CD4-positive, alpha-beta T cell treated with Interleukin-15 for 4 hours (primary cell): ENCODE measurements at regions not wholly inside any gene's neighbourhood (a gene's known extent, or its start where the extent isn't known, plus 50 kb on each side); places are given as distances from the start of the nearest gene placed in this dataset.
A peak's percentile ranks its signal among the peaks of the same experiment; 100 is the strongest.
"Not testable (repeated sequence)": the region's sequence is repeated elsewhere in the genome, so short reads cannot be mapped to it uniquely, and the experiment has no call there.

Experiments used
- DNase-seq: peaks from one replicate; pipeline ENCODE4 v3.0.0-alpha.2; 2020; ENCODE audit warnings: low spot score

DNA sequence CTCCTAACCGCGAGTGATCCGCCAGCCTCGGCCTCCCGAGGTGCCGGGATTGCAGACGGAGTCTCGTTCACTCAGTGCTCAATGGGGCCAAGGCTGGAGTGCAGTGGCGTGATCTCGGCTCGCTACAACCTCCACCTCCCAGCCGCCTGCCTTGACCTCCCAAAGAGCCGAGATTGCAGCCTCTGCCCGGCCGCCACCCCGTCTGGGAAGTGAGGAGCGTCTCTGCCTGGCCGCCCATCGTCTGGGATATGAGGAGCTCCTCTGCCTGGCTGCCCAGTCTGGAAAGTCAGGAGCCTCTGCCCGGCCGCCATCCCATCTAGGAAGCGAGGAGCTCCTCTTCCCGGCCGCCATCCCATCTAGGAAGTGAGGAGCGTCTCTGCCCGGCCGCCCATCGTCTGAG is 58.8 kb upstream of the ANKRD30BL start:
- not testable (repeated sequence) for DNase-seq

DNA sequence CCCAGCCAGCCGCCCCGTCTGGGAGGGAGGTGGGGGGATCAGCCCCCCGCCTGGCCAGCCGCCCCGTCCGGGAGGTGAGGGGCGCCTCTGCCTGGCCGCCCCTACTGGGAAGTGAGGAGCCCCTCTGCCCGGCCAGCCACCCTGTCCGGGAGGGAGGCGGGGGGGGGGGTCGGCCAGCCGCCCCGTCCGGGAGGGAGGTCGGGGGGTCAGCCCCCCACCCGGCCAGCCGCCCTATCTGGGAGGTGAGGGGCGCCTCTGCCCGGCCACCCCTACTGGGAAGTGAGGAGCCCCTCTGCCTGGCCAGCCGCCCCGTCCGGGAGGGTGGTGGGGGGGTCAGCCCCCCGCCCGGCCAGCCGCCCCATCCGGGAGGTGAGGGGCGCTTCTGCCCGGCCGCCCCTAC is 60.1 kb upstream of the ANKRD30BL start:
- DNase-seq, result not testable (repeated sequence)

DNA sequence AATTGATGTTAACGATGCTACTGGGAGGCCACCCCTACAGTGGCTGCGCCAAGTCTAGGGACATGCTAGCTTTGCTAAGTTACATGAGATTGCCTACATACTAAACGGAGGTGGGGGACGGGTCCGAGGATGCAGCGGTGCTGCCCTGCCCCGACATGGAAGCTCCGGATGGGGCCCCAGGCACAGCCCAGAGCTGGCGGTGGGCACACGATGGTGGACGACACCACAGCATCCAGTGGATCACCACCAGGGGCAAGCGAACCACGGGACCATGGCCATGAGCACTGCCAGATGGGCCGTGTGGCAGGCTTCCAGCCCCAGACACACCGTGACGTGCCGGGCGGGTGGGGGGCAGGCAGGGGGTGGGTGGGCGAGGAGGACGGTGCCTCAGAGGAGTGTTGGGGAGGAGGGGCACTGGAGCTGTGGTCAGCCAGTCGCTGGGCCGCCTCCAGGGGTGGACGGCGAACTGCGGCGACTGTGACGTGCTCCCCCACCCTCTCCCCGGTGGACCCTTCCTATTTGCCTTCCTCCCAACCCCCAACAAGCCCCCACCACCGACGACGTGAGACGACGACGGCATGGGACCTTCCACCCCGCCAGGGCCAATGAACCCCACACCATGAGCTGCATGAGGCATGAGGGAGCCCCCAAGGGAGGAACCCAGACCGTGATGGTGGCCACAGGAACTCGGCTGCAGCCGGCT is 90.6 kb upstream of the ANKRD30BL start:
- DNase-seq, result no peak

DNA sequence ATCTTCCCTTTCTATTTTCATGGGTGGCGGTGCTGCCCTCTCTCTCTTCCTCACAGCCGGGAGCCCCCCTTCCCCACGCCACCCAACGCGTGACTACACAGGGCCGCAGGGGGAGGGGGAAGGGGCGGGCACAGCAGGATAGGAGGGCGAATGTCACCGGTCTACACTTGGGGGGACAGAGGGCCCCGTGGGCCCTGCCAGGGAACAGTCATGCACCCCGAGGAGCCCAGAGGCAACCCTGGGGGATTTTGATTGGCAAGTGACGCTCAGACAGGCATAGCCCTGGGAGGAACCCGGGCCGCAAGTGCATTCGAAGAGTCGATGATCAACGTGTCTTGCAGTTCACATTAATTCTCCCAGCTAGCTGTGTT is 91.1 kb upstream of the ANKRD30BL start:
- DNase-seq, result no peak

DNA sequence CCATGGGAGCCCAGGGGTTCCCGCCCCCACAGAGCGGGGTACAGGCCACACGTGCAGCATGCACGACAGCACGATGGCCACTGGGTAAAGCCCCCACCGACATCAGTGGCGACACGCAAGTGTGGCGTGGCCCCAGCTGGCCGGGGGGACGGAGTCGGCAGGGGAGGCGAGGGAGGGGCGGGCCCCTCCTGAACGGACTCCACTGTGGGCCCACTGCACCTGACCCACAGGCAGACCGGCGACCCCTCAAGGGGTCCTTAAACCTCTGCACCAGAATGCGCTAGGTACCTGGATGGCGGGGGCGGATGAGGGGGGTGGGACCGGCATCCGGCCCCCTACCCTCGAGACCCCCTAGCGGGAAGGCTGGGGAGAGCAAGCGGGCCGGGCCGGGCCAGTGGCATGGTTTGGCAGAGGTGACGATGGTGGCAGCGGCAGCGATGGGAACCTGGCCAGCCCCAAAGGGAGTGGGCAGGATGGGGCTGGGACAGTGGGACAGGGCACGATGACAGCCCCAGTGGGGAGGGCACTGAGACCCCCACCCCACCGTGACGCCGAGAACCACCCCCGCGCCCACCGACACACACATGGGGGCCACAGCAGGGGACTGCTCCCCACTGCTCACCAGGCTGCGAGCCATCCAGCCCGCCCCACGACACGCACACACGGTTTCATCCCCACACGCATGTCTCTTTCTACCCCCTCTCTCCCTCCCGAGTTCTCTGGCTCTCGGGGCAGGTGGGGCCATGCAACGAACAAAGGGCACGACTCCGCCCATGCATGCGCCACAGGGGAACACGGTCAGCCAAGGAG is 91.9 kb upstream of the ANKRD30BL start:
- DNase-seq, result no peak

DNA sequence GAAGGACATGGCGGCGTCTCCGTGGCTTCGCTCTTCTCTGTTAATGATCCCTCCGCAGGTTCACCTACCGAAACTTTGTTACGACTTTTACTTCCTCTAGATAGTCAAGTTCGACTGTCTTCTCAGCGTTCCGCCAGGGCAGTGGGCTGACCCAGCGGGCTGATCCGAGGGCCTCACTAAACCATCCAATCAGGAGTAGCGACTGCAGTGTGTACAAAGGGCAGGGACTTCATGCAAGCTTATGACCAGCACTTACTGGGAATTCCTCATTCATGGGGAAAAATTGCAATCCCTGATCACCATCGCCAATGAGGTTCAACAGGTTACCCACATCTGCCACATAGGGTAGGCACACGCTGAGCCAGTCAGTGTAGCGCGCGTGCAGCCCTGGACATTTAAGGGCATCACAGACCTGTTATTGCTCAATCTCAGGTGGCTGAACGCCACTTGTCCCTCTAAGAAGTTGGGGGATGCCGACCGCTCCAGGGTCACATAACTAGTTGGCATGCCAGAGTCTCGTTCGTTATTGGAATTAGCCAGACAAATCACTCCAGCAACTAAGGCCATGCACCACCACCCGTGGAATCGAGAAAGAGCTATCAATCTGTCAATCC is 92.7 kb upstream of the ANKRD30BL start:
- not testable (repeated sequence) for DNase-seq

DNA sequence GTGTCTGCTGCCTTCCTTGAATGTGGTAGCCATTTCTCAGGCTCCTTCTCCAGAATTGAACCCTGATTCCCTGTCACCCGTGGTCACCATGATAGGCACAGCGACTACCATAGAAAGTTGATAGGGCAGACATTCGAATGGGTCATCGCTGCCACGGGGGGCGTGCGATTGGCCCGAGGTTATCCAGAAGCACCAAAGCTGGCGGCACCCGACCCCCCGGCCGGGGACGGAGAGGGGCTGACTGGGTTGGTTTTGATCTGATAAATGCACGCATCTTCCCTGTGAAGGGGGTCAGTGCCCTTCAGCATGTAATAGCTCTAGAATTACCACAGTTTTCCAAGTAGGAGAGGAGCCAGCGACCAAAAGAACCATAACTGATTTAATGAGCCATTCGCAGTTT is 94.0 kb upstream of the ANKRD30BL start:
- no peak for DNase-seq

DNA sequence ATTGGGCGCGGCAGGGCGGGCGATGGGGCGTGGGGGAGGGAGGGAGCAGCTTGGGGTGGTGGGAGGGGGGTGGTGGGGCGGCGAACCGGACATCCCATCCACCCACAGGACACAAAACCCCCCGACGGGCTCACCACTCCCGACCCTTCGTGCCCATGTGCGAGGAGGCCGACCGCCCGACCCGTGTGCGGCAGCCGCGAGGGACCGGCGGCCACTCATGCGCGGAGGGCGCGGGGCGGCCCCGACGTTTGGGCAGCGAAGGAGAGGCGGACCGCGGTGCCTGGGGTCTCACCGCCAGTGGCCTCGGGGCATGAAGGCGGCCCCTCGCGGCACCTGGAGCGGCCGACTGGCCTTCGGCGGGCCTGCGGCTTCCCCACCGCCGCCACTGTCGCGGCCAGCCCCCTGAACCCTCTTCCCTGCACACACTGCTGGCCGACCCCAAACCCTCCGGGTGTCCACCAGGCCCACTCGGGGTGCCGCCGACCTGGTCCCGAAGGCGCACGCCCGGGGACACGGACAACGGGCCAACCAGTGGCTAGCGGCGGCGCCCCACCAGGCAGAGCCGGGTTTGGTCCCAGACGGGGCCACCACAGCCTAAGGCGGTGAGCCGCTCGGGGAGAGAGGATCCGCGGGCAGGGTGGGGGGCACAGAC is 94.6 kb upstream of the ANKRD30BL start:
- no peak for DNase-seq

DNA sequence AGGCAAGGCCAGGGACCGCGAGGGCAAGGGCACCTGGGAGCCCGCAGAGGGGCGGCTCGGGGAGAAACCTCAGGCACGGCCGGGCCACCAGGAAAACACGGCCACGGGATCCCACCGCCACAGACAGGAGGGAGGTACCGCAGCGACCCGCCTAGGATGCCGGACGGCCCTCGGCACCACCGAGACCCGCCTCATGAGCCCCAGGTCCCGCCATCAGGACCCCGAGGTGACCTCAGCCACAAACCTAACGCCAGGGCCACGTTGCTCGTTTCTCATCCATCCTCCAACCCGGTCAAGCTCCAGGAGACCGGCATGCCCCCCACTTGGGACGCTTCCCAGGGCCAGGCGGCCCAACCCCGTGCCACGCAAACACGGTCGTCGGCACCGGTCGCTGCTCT is 95.2 kb upstream of the ANKRD30BL start:
- not testable (repeated sequence) for DNase-seq

DNA sequence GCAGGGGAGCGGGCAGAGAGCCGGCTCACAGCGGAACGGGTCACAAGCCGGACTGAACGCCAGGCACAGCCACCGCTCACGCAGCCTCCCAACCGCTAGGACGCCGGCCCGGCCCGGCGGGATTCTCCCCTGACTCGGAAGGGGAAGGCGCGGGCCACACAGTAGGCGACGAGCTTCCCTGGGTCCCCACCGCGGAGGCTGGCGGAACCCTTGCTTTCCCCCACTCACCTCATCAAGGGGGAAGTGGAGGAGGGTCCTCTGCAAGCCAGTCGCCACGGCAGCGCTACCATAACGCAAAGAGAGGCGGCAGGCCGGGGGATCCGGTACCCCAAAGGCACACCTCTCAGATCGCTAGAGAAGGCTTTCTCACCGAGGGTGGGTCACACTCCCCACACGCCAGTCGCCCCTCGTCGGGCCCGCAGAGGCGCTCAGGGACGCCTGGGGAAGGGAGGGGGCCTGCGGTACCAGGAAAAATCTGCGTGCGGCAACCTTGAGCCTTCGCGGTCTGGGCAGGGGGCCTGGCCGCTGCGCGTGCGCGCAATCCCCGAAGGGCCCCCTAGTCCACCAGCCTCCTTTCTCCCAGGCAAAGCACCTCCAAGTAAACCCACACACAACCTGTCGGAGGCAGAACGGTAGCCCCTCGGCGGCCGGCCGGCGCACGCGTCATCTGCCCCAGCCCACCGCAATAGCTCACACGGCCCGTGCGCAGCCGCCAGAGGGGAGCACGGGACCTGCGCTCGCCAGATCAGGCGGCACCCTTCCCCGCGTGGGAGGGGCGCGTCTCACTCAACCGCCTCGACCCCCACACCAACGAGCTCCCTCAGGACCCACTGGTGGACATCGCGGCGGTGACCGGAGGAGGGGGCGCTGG is 95.8 kb upstream of the ANKRD30BL start:
- not testable (repeated sequence) for DNase-seq

DNA sequence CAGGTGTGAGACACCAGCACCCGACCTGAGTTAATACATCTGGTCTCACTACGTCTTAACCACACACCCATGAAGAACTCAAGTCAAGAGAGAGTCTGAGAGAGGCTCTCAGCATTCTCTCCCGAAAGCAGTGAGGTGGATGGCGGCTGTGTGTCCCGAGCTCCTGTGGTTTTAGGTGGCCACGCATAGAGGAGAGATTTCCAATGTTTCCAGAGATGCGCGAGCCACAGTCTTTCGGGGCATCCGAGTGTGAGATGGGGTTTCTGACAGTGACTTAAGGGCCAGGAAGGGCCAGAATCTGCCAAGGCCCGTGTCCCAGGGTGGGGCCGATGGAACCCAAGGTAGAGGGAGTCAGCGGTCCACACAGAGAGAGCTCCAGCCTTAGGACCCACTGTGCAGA is 97.5 kb upstream of the ANKRD30BL start:
- DNase-seq, result not testable (repeated sequence)

DNA sequence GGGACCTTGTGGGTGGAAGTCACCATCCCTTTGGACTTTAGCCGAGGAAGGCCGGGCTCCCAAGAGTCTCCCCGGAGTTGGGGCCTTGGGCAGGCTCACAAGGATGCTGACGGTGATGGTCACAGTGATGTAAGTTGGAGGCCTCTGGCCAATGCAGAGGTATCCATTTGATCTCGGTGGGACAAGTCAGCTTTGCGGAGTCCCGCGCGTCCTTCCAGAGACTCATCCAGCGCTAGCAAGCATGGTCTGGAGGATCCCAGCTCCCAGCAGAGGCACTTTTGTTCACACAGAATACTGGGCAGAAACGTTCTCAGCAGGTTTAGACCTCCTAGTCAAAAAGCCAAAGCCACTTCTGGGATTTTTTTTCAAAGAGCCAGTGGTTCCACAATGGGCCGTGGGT is 103.8 kb upstream of the ANKRD30BL start:
- not testable (repeated sequence) for DNase-seq

DNA sequence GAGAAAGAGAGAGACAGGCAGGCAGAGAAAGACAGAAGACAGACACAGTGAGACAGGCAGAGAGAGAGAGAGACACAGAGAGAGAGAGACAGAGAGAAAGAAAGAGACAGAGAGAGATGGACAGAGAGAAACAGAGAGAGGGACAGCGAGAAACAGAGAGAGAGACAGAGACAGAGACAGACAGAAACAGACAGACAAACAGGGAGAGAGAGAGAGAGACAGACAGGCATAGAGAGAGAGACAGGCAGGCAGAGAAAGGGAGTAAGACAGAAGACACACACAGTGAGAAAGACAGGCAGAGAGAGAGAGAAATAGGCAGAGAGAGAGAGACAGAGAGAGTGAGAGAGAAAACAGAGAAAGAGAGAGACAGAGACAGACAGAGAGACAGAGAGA is 105.3 kb upstream of the ANKRD30BL start:
- DNase-seq, result no peak

DNA sequence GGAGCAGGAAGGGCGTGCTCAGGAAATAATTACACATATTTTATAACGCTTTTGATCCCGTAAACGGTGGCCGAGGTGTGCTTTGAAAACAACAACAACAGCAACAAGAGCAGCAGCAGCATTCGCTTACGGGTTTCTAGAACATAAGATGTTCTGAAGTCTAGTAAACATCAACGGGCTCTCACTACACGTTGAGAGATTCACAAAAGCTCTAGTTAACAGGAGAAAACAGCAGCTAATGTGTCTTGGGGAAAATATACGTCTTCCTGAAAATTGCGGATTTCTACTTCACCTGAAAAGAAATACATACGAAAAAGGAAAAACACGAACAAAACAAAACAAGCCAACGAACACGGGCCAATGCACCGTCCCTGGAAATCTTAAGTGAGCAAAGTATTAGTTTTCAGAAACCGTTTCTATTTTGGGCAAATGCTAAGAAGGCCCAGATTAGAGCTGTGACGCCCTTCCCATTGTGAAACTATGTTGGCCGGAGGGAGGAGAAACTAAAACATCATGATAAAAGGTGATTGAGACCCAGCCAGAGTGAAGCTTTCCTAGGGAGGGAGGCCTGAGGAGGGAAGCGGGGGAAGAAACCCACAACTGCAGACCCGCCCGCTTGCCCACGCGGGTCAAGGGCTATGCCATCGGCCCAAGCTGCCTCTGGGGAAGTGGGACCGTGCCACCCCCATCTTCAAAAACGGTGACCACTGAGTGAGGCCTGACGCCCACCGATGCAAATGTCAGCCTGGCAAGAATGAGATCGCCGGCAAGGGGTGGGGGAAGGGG is 105.9 kb upstream of the ANKRD30BL start:
- peak; percentile 11 for DNase-seq

DNA sequence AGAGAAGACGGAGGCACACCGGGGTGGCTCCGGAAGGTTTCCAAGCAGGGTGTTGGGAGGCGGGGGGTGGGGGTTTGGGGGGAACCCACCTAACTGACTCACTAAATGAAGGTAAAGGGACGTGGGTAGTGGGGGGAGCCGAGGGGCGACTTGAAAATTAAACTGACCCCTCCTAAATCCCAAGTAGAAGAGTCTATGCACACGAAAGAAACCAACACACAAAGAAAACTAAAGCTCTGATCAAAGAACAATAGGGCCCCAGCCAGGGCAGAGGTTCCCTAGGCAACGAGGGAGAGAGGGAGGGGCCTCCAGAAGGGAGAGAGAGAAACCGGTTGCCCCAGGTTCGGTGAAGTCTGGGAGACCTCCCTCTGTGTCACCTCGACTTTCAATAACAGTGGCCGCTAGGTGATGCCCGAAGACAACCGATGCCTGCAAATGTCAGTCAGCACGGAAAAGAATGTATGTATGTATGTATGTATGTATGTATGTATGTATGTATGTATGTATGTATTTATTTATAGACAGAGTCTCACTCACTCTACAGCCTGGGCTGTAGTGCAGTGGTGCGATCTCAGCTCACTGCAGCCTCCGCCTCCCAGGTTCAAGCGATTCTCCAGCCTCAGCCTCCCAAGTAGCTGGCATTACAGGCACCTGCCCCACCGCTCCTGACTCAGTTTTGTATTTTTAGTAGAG is 106.7 kb upstream of the ANKRD30BL start:
- peak; percentile 49 for DNase-seq

DNA sequence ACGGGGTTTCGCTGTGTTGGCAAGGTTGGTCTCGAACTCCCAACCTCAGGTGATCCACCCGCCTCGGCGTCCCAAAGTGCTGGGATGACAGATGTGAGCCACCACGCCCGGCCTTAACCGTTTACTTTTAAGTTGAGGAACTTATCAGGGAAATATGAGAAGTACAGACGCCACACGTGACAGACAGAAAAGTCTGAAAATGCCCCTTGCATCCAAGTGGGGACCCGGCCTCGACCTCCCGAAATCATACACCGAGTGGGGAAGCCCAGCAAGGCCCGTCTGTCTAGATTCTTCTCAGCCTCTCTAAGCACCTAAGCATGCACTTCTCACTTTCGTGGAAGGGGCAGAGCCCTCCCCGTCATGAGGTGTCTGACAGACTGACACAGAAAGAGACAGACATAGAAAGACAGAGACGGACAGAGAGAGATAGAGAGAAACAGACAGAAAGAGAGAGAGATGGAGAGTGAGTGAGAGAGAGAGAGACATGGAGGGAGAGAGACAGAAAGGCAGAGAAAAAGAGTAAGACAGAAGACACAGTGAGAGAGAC is 107.3 kb upstream of the ANKRD30BL start:
- DNase-seq, result no peak

DNA sequence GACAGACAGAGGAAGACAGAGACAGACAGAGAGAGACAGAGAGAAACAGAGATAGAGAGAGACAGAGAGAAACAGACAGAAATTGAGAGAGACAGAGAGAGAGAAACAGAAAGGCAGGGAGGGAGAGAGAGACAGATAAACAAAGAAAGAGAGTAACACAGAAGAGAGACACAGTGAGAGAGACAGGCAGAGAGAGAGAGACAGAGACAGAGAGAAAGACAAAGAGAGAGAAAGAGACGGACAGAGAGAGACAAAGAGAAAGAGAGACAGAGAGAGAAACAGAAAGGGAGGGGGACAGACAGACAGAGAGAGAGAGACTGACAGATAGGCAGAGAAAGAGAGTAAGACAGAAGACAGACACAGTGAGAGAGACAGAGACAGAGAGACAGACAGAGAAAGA is 108.5 kb upstream of the ANKRD30BL start:
- DNase-seq, result no peak

DNA sequence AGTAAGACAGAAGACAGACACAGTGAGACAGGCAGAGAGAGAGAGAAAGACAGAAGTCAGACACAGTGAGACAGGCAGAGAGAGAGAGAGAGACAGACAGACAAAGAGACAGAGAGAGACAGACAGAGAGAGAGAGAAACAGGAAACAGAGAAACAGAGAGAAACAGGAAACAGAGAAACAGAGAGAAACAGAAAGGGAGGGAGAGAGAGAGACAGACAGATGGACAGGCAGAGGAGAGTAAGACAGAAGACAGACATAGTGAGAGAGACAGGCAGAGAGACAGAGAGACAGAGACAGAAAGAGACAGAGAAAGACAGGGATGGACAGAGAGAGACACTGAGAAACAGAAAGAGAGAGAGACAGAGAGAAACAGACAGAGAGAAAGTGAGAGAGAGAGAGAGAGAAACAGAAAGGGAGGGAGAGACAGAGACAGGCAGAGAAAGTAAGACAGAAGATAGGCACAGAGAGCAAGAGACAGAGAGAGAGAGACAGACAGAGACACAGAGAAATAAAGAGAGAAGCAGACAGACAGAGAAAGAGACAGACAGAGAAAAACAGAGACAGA is 109.3 kb upstream of the ANKRD30BL start:
- DNase-seq, result no peak

DNA sequence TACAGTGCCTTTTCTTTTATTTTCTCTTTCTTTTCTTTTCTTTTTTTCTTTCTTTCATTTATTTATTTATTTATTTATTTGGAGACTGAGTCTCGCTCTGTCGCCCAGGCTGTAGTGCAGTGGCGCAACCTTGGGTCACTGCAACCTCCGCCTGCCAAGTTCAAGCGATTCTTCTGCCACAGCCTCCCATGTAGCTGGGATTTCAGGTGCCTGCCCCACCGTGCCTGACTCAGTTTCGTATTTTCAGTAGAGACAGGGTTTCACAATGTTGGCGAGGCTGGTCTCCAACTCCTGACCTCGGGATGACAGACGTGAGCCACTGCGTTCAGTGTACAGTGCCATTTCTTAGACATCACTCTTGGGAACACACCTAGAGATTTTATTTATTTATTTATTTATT is 110.0 kb upstream of the ANKRD30BL start:
- not testable (repeated sequence) for DNase-seq

DNA sequence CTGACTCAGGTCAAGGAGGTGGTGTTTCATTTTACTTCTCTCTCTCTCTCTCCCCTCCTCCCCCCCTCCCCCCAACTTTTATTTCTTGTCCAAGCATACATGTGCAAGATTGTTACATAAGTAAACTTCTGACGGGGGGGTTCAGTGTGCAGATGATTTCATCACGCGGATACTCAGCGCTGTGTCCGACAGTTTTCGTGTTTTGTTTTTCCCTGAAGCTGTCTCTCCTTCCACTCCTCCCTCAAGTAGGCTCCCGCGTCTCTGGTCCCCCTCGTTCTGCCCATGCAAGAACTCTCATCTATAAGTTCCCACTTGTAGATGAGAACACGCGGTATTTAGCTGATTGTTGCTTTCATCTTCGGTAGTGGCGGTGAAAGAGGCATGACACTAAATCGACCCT is 111.0 kb upstream of the ANKRD30BL start:
- DNase-seq, result no peak
